Fibroblast of peridontal ligament (primary cell): ENCODE measurements at regions not wholly inside any gene's neighbourhood (a gene's known extent, or its start where the extent isn't known, plus 50 kb on each side); places are given as distances from the start of the nearest gene placed in this dataset.

Experiments used
- DNase-seq: peaks from one replicate; pipeline ENCODE4 v3.0.0-alpha.2; 2010; ENCODE audit errors: extremely low read depth

GRCh38 chr5:4703931-4704458 is 436.1 kb upstream of the ADAMTS16 start:
- DNase-seq = no peak

DNA sequence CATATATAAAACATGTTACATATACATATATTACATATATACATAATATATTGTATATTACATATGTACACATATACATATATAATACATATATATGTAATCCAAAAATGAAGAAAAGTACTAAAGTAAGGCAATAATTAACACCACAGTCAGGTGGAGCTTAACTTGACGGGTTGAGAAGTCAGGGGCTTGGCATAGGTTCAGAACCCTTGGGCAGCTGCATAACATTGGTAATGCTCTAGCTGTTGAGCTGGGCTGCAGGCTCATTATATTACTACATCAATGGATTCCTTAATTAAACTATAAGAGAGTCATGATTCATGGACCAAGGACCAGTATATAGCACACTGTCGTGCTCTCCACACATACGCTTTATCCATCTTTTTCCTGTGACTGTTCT is 435.2 kb upstream of the ADAMTS16 start:
- no peak for DNase-seq

DNA sequence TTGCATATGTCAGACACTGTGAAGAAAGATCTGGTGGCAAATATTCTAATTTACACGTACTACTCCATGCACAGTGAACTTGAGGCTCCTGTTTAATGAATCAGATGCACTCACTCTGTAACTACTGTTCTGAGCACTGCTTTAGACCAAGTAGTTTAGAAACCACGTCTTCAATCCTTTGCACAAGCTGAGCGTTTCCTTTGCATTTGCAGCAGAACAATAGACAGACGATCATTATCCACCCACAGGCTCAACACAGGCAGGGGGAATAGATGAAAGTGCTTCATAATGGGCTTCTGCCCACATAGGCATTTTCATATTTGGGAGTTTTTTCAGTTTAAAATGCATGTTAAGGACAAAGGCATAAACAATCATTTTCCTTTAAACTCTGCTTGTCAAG is 423.3 kb upstream of the ADAMTS16 start:
- DNase-seq = no peak

- DNase-seq = no peak
Observed at GRCh38 chr5:4717446-4717845, 422.7 kb upstream of the ADAMTS16 start.

DNA sequence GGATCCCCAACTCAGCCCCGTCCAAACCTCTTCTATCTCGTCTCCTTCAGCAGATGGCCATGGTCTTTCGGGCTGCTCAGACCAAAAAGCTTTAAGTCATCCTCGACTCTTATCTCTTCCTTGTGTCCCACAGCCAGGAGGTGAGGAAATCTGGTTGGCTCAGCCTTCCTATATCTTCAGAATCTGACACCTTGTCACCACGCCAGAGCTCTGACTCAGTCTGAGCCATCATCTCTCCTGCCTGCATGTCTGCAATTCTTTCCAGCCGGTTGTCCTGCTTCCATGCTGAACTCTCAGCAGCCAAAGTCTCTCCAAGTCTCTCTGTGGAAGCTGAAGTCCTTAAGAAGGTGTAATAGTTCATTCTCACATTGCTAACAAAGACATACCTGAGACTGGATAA is 419.3 kb upstream of the ADAMTS16 start:
- no peak for DNase-seq

GRCh38 chr5:4722886-4723285 is 417.2 kb upstream of the ADAMTS16 start:
- DNase-seq = no peak

GRCh38 chr5:4725594-4725993 is 414.5 kb upstream of the ADAMTS16 start:
- no peak for DNase-seq

DNA sequence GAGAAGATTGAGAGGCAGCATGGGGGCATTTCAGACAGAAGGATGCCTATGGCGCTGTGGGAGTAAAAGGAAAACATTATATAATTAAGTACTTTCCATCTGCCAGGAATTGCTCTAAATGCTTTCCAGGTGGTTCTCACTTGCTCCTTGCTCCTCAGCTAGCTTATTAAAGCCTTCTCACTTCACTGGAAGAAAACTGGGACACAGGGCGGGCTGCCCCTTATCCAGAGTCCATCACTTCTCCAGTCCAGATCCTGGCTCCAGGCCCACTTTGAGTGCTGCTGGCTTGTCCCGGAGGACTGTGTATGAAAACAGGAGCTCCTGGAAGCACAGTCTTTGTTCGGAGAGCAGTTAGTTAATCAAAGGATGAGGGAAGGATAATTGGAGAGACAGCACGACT is 409.9 kb upstream of the ADAMTS16 start:
- no peak for DNase-seq

DNA sequence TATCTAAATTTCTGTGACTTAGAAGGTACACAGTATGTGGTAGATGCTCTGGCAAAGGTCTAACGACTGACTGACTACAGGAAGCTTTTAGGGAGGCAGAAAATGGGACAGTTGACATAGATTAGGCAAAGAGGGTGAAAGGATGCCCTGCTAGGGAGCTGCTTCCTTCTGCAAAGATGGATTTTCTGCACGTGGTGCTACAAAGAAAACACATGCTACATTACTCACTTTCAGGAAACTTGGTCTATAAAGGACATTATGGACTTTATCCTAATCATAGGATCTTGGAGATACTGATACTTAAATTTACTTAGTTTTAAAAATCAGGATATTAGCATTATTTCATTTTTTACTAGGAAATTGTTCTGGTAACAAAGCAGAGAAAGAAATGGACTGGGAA is 405.8 kb upstream of the ADAMTS16 start:
- no peak for DNase-seq

DNA sequence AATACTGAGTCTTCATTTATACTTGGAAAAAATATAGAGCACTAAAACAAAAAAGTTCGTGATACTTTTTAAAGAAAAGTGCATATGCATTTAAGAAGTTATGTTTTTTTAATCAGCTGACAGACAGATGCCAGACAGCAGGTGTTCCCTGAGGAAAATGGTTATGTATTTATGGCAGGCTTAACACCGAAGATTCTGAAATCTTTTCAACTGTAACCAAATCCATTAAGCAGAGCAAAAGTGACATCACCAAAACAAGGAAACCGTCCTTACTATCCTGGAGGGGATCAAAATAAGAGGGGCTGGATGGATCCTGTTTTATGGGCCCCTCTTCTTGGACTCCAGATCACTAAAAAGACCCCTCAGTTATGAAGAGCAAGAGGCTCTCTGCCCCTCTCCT is 404.9 kb upstream of the ADAMTS16 start:
- DNase-seq = no peak

GRCh38 chr5:4737868-4738267 is 402.3 kb upstream of the ADAMTS16 start:
- DNase-seq = no peak

DNA sequence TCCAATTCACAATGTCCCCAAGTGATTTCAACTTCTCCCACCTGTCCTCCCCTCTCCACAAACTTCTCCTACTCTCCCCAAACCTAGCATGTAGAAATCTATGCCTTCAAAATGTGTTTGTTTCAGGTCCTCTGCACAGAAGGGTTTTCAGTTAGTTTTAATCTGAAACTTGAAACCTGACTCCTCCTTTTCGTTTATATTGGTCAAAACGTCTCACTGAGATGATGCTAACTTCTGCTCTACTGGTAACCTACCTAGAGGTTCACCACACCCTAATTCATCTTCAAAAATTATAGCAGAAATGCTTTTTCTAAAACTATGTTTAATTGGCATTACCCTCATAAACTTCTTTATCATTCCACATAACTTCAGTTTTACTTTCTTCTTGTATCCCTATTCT is 401.8 kb upstream of the ADAMTS16 start:
- no peak for DNase-seq

- no peak for DNase-seq
Observed at GRCh38 chr5:4740156-4740555, 400.0 kb upstream of the ADAMTS16 start.

- no peak for DNase-seq
Observed at GRCh38 chr5:4758550-4758949, 381.6 kb upstream of the ADAMTS16 start.

DNA sequence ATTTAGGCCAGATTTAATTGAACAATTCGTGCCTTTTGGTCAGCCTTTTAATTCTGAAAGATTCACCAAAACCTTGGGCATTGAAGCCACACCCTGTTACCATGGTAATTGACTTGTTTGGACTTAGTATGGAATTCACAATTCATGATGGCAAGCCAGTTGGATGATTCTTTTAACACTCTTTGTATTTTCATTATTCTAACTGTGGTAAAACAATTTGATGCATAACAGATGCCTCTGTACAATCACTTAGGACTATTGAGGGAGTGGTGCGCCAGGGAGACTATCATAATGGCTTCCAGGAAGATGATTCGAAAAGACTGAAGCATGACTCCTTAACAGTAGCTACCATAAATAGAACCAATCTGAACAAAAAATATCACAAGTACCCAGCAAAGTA is 381.1 kb upstream of the ADAMTS16 start:
- DNase-seq = no peak

GRCh38 chr5:4762316-4762715 is 377.8 kb upstream of the ADAMTS16 start:
- no peak for DNase-seq

DNA sequence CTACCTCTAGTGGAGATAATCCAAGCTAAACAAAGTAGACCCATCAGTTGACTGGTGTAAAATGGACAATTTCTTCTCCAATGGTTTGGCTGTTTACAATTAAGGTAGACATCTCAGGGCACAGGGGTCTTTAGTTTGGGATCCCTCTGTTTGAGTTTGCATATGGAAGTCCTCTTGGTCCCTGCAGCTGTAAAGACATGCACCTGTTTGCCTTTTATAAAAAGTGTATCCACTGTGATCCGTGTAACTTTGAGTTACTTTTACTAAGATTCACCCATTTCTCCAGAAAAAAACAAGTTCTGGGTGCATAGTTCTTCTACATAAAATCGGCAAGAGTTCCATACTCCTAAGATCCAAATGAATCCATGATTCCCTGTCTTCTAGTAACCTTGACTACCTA is 374.7 kb upstream of the ADAMTS16 start:
- no peak for DNase-seq

GRCh38 chr5:4766101-4766500 is 374.0 kb upstream of the ADAMTS16 start:
- DNase-seq = no peak

DNA sequence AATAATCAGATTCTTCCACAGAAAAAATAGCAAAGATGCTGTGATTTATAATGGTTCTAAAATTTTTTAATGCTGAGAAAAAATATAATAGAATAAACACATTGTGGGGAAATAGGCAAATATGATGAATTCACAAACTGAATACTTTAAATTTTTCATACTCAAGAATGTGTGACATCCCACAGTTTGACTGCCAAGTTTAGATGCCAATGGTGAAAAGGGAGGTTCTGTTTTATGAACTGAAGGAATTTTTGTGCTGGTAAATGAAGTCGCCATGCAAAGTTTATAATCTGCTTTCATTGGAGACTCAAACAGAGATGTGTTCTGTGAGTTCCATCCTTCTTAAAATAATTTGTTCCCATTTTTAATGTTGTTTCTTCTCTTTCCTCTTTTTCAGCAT is 367.5 kb upstream of the ADAMTS16 start:
- no peak for DNase-seq

GRCh38 chr5:4773827-4774317 is 366.3 kb upstream of the ADAMTS16 start:
- no peak for DNase-seq

DNA sequence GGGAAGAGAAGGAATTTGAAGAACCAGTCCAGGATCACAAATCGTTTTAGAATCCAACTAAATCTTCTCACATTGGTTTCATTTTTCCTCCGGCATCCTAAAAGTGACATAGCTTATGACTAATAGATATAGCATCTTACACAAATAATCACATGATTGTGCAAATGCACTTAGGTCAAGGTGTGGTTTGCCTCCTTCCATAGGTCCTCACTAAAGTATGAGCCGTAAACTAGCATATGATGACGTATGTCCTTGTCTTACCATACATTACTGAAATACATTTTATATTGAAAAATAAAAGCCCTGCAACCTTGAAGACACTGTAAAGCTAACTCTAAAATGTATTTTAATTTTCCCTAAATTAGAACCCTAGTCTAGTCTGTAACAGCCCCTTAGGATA is 362.7 kb upstream of the ADAMTS16 start:
- DNase-seq = no peak

DNA sequence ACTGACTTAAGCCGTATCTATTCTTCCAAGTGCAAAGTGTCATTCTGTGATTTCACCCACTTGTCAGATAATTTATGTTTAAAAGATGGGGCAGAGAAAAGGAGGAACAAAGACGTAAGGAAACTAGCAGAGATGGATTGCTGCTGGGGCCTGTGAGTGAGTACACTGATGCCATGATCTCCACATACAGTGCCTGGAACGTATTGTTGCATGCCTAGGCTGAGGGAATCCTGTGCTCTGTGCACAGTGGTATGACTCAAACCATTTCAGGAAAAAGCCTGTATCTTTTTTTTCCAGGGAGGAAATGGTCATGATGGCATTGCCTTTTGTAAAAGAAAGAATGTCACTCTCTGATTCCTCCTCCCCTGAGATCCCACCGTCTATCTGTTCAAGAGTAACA is 359.5 kb upstream of the ADAMTS16 start:
- DNase-seq = no peak

DNA sequence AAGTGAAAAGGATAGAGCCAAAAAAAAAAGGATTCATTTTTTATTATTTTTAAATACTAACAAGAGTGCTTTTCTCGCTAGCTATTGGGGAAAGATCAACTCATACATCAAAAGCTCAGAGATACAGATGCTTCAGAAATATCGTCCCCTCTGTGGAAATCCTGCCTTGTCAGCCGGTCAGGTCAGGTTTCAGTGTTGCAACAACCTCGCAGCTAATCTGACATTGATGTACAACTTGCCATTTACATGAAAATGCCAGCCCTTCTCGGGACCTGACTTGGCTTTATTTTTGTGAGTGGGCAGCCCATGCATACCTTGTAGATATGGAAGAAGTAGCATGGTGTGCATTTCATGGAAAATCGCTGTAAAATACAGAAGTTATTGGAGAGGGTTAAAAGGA is 358.8 kb upstream of the ADAMTS16 start:
- no peak for DNase-seq

DNA sequence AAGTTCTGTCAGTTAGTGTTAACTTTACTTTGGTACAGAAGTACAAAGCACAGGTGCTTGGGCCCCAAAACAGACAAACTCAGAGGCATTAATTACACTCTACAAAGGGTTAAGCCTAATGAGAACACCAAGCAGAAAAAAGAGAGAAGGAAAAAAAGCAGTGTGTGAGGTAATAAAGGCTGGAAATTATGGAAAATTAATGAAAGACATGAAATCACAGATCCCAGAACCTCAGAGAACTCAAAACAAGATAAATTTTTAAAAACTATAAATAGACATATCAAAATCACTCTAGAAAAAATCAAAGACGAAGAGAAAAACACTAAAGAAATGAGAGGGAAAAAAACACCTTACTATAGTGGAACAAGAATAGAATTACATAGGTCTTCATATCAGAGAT is 354.2 kb upstream of the ADAMTS16 start:
- no peak for DNase-seq

- no peak for DNase-seq
Observed at GRCh38 chr5:4797445-4797844, 342.7 kb upstream of the ADAMTS16 start.
